HK-2 (cell line): ENCODE measurements at regions not wholly inside any gene's neighbourhood (a gene's known extent, or its start where the extent isn't known, plus 50 kb on each side); places are given as distances from the start of the nearest gene placed in this dataset.

Source experiments
- DNase-seq: peaks from one replicate; pipeline ENCODE4 v3.0.0-alpha.2; 2018; ENCODE audit not compliant: unreplicated experiment

- no peak for DNase-seq
Measured at GRCh38 chr12:58787021-58787760, 133.1 kb downstream of the LRIG3 start.

DNA sequence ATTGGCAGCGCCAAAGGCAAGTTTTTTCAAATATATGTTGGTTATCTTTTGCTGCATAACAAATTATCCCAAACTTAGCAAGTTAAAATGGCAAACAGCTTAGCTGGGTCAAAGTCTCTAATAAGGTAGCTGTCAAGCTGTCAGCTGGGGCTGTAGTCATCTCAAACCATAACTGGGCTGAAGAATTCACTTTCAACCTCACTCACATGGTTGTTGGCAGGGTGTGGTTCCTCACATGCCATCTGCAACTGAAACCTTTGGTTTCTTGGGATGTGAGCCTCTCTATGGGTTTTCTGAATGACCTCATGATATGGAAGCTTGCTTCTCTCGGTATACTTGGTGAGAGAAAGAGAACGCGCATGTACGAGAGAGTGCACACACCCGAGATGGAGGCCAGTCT lies 125.4 kb downstream of the LRIG3 start:
- DNase-seq, result no peak

DNA sequence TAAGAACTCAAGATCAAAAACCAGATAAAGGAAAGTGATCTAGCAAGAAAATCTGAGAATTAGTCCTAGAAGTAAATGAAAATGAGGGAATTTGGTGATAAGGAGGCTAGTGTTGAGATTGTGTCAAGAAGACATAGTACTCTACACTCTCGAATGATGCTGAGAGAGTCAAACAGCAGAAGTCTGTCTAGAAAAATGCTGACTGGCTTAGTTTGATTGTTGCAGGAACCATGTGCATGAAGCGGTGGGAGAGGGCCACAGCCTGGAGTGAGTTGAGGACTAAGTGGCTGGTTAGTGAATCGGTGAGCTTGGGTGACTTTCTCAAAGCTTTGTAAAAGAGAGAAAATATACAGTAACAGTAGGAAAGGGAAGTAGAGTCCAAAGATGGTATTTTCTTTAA lies 124.5 kb downstream of the LRIG3 start:
- DNase-seq, result no peak

DNA sequence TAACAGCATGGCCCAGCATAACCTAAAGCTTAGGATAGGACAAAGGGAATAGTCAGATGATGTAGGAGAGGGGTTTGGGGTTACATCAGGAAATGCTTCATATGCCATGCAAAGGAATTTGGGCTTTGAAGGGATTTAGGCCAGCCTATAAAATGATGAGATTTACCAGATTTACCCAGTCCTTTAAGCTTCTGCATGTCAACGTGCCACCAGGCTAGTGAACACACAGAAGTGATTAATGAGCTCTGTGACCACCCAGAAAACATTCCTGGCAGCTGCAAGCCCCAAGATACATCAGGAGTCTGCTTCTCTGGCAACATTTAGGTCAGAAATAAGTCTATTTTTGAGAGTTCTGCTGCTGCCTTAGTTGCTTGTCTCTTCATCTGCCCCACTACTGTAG lies 118.3 kb downstream of the LRIG3 start:
- no peak for DNase-seq

DNA sequence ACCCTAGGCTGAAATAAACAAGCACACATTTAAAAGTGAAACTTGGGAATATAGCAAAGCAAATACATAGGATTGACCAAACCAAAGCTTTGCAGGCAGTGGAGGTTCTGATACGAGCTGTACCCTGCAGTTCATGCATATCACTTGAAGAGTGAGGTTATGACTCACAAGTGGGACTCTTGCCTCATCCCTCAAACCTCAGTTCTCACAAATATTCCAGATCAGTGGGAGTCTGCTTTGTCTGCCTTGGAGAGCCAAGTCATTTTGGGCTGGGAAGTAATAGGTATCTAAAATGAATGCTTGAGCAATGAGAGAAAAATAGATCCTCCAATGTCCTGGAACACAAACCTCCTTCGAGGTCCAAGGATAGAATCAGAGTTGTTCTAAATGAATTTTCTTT lies 116.4 kb downstream of the LRIG3 start:
- peak; percentile 7 for DNase-seq

- no peak for DNase-seq
Measured at GRCh38 chr12:58804749-58805148, 115.6 kb downstream of the LRIG3 start.

DNA sequence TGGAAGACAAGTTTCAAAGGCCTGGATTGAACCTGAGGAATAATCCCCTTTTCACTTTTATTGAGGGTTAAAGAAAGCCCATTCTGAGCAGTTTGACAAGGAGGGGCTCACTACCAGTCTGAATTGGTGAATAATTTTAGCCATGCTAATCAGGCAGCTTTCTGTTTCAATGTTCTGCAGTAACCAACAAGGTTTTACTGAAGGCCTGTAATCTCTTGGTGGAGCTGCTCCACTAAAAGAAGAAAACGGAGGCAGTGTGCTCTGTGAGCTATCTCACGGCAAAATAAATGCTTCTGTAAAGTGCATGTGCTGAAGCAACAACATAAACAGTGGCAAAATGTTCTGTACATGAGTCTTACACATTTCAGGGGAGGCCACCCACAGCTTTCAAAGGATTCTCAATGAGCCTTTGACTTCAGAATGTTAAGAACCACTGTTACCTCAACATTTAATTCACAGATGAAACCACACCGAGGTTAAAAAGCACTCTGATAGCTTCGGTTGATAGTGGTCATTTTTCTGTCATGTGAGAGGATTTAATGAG lies 111.2 kb downstream of the LRIG3 start:
- no peak for DNase-seq

- DNase-seq, result no peak
Measured at GRCh38 chr12:58811346-58811745, 109.0 kb downstream of the LRIG3 start.

DNA sequence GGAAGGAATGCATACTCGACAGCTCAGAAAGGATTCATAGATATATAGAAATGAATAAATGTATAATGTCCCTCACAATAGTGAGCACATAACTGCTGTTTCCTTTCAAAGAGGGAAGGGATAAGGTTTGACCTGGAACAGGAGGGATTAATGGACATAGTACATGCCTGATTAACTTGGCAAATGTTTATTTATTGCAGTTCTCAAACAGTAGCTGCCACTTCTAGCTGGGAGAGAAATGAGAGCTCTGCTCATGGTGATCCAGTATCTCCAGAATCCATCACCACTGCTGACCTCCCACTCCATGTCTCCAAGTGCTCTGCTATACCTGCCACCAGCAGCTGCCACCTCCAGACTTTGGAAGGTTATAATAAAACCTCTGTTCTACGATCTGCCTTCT lies 108.1 kb downstream of the LRIG3 start:
- DNase-seq, result no peak

GRCh38 chr12:58814036-58814435 lies 106.3 kb downstream of the LRIG3 start:
- DNase-seq, result no peak

GRCh38 chr12:58815235-58815634 lies 105.1 kb downstream of the LRIG3 start:
- no peak for DNase-seq

GRCh38 chr12:58818546-58818945 lies 101.8 kb downstream of the LRIG3 start:
- DNase-seq, result no peak

- DNase-seq, result no peak
Measured at GRCh38 chr12:58819345-58819744, 101.0 kb downstream of the LRIG3 start.

GRCh38 chr12:58819985-58820384 lies 100.3 kb downstream of the LRIG3 start:
- no peak for DNase-seq
